DMS53 treated with DMSO at 0.1 percent for 48 hours (cell line): ENCODE measurements at regions not wholly inside any gene's neighbourhood (a gene's known extent, or its start where the extent isn't known, plus 50 kb on each side); places are given as distances from the start of the nearest gene placed in this dataset.

Experiments
- DNase-seq: peaks from one replicate; lab custom pipeline; 2025; ENCODE audit not compliant: unreplicated experiment; lab: John Stamatoyannopoulos, UW

DNA sequence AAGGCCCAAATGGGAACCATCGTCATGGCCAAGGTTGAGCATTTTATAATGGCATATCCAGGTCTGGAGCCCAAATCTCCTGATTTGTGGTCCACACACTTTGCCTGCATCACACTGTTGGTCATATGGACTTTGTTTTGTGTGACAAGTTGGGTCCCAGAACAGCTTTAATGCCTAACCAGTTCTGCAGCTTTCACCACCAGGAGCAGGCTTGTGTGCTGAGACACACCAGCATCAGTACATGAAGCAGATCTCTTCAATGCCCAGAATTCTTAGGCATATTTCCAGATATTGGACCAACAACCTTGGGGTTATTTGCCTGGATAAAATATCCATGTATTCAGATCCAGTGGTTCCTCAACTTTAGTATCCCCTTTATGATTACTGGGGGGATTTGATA lies 371.3 kb downstream of the FBXW7 start:
- peak; percentile 3 for DNase-seq

DNA sequence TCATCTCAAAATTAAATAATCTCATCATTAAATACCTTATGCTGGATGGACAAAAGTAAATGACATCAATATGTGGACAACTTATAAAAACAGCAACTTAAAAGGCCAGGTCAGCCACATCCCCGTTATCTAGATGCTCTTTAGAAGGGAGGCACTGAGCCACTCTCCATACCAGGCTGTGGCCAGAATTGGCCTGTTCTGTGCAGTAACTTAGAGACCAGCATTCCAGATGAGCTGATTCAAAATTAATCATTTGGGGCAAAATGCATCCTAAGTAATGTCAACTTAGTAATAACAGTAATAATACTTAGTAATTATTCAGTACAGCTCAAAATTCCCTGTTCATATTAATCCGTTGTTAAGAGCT lies 373.6 kb downstream of the FBXW7 start:
- DNase-seq, result no peak

DNA sequence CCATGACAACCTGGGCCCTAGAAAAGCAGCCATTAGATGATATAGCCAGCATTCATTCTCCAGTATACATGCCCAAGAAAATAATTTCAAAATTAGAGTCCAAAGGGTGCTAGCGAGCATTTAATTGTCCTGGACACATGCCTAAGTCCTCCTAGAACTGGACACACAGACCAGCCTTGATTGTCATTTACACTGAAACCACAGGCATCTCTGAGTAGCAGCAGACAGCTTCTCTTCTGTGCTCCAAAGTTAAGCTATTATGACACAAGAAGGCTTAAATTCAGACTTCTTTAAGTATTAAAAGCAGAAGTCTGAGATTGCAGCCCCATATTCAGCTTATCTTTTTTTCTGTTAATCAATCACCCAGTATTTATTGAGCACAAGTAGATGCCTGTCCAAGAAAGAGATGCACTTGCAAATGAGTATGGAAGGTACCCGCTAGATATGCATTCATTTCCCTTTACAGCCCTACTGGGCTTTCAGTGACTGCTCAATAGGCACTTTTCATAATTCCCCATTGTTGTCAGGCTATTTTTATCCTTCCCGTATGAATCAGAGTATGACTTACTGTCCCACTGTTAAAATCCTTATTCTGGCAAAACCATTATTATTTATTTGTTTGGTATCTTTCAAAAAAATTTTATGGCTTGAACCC lies 374.1 kb downstream of the FBXW7 start:
- no peak for DNase-seq

DNA sequence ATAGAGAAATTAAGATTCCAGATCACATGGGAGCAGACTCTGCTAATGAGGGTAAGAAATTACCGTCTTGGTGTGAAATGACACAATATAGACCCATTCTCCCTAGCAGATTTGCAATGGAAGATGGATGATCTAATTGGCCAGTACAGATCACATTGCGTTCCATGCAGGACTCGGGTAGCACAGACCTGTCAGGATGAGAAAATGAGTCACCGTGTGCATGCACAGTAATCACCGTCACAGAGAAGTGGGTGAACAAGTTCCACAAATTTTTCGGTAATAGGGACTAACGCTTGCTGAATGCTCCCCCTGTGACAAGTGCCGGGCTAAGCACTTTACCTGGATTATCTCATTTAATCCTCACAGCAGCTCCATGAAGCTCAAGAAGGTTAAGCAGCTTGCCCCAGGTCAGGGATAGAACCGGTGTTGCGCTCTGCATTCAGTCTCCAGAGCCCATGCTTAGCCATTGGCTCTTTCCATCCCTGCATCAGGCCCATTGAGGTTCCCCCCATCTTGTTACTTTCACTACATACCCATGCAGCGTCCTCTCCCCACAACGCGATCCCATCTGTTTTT lies 375.6 kb downstream of the FBXW7 start:
- no peak for DNase-seq

DNA sequence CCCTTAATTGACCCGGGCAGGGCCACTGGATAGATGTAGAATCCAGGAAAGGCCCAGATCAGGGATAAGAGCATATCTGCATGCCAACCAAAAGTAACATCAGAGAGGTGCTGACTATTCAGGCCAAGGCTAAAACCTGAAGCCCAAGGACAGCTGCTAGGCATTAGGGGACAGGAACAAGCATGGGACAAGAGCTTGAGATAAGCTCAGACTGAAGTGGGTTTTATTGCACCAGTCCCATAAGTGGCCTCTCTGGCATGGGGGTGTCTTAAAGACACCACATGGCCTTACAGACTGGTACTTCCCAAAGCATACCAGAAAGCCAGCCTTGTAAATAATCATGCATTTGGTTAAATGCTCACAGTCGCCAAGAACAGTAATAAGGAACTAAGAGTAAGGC lies 376.1 kb downstream of the FBXW7 start:
- DNase-seq, result no peak

DNA sequence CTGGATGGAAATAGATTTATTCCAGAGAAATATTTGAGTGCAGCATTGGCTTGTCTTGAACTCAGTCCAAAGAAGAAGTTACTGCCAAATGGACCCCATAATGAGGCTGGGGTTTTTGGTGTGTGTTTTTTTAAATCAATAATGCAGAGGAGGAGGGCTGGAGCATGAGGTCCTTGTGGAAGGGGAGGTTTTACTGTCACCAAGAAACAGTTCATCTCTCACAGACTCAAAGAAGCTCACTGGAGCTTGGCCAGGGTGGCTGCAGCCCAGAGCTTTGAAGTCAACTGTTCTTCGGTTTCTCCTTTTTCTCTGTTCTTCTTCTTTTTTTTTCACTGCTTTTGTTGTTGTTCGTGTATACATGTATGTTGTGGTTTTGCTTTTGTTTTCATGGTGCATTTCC lies 377.7 kb downstream of the FBXW7 start:
- DNase-seq, result no peak

DNA sequence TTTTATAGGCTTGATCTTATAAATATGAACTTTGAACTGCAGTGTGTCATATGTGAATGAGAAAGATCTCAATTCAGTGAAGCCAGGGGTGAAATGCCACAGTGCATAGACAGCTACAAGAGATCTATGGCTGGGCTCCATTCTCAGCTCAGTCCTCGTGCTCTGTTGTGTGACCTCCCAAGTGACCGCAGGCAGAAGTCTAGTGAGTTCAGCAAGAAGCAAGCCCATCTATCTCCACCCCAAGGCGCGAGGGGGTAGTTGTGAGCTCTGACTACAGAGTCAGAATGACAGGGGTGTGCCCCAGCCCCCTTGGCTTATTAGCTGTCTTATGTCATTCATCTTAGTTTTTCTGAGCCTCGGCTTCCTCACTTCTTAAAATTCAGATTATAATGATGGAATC lies 378.3 kb downstream of the FBXW7 start:
- no peak for DNase-seq

DNA sequence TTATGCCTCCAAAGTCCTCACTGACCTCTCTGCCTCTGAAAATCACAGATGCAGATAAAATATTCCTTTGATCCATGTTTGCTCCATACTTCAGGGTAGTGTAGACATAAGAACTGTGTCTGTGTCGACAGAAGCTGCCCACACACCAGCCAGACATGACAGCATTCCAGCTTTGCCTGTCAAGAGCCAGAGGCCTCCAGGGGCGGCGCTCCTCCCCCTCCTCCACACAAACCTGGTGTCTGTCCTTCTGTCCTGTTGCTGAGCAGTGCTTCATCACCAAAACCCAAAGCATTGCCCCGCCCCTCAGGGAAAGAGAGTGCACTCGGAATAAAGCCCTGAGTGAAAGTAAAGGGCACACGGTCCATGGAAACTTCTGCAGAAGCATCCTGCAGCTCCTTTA lies 379.4 kb downstream of the FBXW7 start:
- DNase-seq, result no peak

DNA sequence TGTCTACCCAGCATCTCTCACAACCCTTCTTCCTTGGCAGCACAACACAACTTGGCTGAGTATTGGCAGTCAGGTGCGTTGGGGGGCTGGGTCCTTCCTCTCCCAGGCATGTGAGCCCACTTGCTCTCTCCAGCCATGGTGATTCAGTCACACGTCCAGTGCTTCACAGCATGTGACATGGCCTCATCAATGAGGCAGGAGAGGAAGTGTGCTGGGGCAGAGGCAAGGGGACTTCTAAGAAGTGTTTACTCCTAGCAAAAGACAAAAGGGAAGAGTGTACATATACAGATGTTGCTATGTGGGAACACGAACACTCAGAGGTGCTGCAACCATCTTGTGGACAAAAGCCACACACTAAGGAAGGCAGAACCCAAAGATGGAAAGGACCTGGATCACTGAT lies 380.8 kb downstream of the FBXW7 start:
- DNase-seq, result no peak

DNA sequence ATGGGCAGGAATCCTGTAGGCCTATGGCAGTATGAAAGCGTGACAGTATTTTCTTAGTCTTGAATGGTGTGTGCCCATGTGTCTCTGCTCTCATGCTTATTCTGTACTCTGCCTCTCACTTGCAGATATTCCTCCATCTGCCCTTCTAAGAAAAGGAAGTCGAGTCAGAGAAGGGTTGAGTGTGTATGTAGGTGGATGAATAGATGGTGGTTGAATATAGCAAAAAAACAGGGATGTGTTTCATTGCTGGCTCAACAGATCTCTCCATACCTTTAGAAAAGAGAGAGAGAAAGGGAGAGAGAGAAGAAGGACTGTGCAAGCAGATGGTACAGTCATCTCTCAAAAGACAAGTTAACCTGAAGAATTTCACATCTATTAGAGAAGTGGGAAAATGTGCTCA lies 381.5 kb downstream of the FBXW7 start:
- no peak for DNase-seq

DNA sequence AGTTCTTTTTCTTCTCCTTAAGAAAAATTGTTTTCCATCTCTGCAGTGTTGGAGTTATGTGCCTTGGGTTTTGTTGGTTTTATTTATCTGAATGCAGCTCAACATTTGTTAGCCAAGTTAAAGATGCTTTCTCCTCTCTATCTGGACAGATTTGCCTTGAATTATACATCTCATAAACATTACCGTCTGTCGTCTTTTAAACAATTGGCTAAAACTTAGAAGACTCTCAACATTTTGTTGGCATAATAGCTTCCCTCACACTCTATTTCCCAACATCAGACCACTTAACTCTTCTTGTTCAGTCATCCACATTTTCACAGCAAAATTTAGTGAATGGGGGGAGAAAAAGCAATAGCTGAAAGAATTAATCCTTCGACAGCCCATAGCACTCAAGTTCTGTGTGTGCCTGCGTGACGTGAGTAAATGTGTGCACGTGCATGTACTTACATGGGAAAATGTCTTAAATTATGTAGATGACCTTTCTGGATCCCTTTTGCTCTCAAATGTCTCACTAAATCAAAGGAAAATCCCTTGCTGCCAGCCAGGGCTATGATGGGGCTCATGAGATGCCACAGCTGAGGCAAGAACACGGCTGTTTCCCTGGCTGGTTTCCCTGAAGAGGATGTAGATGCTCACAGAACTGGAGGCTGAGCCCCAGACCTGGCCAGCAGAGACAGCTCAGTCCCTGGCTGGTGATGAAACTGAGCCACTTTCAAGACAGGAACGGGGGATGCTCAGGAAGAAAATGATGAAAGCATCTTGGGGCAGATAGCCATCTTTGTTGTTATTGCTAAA lies 382.2 kb downstream of the FBXW7 start:
- no peak for DNase-seq

DNA sequence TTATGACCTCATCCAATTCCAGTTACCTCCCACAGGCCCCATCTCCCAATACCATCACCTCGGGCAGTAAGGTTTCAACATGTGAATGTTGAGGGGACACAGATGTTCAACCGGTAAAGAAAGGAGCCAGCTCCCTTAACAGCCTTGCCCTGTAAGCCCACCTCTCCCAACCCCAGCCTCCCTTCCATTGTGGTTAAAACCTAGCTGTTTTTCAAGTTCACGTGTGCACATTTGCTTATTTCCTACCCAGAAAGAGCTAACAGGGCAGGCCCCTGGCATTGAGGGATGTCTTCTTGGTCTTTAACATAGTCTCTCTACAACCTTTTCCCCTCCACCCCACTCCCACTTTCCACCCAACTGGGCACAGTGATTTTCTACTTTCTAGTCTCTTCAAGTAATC lies 385.7 kb downstream of the FBXW7 start:
- DNase-seq, result no peak

DNA sequence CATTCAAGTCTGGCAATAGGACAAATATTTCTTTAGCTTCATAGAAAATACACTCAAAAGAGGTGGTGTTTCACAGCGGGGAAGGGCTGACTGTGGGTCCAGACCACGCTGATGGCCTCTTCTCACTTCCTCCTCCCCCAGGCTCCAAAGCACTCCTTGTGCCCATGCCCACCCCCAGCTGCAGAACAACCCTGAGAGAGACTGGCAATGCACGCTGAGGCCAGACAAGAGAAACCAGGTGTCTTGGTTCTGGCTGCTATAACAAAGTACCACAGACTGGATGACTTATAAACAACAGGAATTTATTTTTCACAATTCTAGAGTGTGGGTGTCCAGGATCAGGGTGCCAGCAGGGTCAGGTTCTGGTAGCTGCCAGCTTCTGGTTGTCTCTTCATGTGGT lies 386.1 kb downstream of the FBXW7 start:
- DNase-seq, result no peak

DNA sequence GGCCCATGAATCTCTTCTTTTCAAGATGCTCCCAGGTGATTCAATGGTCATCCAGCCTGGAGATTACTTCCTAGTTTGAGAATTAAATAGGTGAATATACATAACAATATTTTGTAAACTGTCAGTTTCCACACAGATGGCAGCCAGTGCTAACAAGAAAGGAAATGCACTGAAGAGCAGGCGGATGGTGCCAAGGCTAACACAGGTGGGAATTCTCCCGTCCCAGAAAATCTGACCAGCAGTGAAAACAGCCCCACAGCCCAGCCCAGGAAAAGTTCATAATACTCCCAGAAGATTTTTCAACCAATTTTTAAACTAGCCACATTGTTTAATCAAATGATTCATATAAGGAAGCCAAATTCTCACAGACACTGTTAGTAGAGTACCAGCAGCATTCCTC lies 387.2 kb upstream of the GATB start:
- no peak for DNase-seq

DNA sequence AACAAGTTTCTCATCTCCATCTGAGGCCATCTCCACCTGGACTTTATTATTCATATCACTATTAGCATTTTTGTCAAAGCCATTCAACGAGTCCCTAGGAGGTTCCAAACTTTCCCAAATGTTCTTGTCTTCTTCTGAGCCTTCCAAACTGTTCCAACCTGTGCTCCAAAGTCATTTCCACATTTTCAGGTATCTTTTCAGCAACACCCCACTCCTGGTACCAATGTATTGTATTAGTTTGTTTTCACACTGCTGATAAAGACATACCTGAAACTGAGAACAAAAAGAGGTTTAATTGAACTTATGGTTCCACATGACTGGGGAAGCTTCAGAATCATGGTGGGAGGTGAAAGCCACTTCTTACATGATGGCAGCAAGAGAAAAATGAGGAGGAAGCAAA lies 385.4 kb upstream of the GATB start:
- no peak for DNase-seq

DNA sequence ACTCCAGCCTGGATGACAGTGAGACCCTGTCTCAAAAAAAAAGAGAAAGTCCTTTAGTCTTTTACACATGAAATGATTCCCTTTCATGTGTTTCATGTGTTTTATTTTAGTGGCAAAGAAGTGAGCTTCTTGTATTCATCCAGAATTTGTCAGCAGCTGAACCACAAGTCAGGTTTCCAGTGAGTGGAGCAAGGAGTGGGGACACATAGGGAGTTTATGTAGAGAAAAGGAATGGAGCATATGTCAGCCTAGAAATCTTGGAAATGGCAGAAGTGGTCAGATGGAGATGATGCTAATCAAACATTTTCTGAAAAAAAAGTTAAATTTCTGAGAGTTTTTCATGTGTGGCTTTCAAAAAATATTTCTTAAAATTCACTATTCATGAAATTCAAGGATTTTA lies 383.0 kb upstream of the GATB start:
- DNase-seq, result no peak

DNA sequence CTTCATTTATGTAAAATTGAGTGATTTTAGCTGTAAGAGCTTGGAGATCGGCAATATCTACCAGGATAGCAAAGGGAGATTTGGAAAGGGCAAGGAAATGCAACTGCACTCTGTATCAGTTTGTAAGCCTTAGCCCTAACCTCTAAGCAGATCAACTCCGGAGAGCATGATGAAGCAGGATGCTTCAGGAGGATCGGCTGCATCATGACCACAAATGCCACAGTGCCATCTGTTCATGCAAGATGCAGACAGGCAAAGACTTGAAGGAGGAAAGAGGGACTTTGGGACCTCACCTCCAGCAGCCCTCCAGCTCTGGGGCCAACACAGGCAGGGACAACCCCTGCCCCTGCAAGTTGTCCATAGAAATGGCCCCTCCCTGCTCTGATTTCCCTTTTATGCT lies 377.6 kb upstream of the GATB start:
- no peak for DNase-seq

DNA sequence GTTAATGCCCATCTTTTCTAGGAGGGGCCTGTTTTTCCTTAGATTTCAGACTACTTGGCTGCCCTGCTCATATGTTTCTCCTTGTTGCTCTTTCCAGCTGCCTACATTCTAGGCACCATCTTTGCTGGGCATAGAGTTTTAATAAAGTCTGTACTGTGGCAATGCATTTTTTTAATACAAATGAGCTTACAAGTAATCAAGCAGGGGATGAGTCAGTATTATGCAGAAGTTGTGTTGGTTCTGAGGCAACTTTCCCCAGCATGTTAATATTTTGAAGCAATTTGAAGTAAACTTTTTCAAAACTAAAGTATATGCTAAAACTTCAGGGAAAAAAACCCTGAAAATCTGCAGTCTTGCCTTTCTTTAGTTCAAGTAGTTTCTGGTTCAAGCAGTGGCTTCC lies 372.0 kb upstream of the GATB start:
- DNase-seq, result no peak

DNA sequence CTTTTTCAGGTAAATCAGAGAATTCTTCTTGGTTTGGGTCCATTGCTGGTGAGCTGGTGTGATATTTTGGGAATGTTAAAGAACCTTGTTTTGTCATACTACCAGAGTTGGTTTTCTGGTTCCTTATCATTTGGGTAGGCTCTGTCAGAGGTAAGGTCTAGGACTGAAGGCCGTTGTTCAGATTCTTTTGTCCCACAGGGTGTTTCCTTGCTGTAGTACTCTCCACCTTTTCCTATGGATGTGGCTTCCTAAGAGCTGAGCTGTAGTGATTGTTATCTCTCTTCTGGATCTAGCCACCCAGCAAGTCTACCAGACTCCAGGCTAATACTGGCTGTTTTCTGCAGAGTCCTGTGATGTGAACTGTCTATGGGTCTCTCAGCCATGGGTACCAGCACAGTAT lies 367.5 kb upstream of the GATB start:
- no peak for DNase-seq

DNA sequence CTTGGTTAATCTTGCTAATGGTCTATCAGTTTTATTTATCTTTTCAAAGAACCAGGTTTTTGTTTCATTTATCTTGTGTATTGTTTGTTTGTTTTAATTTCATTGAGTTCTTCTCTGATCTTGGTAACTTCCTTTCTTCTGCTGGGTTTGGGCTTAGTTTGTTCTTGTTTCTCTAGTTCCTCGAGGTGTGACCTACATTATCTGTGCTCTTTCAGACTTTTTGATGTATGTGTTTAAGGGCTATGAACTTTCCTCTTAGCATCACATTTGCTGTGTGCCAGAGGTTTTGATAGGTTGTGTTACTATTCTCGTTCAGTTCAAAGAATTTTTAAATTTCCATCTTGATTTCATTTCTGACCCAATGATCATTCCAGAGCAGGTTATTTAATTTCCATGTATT lies 365.4 kb upstream of the GATB start:
- no peak for DNase-seq

DNA sequence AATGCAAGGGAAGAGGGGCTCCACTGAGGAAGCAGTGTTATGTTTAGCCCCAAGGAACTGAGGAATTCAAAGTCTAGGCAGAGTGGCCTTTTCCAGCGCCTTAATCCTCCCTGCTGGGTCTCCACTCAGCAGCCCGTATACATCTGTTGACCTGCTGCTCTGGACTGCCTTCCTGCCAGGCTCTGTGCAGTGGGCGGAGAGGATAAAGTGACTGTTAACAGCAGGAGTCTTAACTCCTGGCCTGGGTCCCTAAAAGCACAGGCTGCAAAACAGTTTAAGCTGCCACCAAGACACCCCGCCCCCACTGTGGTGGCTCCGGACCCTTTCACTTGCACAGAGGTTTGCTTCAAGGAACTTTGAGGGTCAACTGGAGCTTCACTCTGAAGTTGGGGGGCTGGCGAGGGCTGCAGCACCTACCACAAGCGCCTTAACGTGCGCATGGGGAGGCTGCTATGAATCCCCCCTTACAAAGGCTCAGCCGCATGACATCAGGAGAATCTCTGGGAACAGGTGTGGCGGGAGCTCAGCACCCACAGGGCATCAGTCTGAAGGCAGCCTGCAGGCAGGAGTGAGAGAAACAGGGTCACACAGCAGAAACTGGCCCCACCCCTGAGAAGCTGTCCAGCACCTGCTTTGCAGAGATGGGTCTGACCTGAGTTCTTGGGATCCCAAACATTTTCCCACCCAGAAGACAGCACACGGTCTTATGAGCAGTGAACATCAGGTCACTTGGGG lies 358.2 kb upstream of the GATB start:
- DNase-seq, result no peak

DNA sequence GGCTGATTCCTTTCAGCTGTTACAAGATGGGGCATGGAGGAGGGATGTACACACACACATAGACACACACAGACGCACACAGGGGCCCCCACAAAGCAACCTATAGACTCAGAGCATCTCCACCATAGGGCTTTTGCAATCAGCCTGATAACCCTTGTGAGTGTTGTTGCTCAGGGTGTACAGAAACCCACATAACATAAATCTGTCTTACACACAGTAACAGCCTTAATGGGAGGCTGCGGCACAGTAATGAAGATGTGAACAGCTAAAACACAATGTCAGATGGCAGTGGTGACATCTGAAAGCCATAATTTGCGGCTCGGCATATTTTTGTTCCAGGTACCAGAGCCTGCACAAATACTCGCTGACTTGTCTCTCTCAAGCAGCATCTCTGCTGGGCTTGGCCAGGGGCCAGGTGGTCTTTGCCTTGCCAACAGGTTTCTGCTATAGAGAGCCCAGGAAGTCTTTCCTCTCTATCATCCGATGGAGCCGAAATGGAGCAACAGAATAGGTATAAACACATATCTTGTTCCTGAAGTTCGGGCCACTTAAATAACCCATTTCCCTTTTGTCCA lies 357.2 kb upstream of the GATB start:
- no peak for DNase-seq
